SK-MEL-5 (cell line): ENCODE measurements at regions not wholly inside any gene's neighbourhood (a gene's known extent, or its start where the extent isn't known, plus 50 kb on each side); places are given as distances from the start of the nearest gene placed in this dataset.
"Not testable (repeated sequence)": the region's sequence is repeated elsewhere in the genome, so short reads cannot be mapped to it uniquely, and the experiment has no call there.

Source experiments
- DNase-seq: peaks from one replicate; pipeline ENCODE4 v3.0.0-alpha.2; 2016; ENCODE audit warnings: low read depth, low spot score
- in situ Hi-C: cut with HindIII; loops from 2 replicates; pipeline ENCODE4 v1.10.0; 2016; ENCODE audit warnings: low sequenced_read_pairs, high pct_unique_total_duplicates, low pct_unique_long_range_greater_than_20kb

DNA sequence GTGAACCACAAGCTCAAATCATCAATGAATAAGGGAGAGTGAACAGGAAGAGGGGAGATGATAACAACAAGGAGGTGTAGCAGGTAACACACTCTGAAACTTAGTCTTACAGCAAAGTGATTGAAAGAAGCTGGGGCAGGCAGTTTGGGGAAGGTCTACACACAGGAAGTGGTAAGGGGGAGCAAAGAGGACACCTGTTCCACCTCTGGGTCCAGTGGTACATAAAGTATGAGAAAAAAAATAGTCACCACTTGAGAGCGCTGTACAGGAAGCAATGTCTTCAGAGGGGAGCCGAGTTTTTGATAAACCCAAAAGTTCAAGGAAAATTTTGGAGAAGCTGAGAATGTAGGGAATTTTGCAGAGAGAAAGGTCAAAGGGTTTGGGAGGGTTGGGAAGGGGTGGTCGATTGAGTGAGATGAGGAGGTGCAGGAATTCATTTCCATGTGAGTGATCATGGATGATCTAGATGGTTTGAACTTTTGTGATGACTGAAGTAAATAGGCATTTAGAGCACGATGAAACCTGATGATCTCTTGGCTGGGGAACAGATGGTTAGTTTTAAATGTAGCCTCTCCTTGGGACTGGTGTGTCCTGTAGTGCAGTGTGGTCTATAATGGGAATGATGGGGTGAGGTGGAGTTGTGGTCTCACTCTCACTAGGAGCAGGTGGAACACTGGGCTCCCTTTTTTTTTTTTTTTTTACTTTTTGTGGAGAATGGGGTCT is 142.0 kb downstream of the RBMX2 start:
- in situ Hi-C loops: no loop called here
- DNase-seq: no peak

- DNase-seq: no peak
- in situ Hi-C loops: no loop called here
These were observed 144.0 kb downstream of the RBMX2 start for GRCh38 chrX:130545796-130546195.

DNA sequence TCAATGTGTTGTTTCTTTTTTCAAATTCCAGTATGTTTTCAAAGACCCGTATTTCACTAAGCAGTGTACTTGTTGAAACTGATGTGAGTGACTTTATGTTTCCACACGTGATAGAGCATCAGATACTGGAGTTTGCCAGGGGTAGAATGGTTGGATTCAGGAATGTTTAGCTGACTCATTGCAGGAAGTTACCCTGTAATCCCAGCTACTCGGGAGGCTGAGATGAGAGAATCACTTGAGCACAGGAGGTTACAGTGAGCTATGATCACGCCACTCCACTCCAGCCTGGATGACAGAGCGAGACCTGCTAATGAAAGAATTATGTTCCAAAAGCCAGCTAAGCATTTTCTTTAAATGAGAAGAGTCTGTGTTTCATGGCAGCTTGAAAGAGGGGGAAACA is 147.6 kb downstream of the RBMX2 start:
- in situ Hi-C loops: not testable (repeated sequence)
- DNase-seq: peak; percentile 72

DNA sequence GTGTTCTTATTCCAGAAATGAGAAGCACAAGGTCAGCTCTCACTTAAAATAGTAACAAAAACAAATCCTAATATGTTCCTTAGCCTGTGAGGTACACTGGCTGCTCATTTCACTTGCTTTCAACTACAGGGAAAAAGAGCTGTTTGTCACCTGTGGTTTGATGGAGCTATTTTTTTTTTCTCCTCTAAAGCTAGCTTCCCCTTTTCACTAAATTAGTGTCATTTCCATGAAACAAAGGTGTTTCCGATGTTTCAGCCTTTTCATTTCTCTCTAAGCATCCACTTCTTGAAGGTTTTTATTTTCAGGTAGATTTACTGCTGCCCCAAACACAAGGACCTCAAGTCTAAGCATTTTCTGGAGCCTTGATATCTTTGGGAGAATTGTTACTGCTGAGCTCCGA is 148.6 kb downstream of the RBMX2 start:
- in situ Hi-C loops: no loop called here
- DNase-seq: no peak

- in situ Hi-C loops: no loop called here
- no peak for DNase-seq
These were observed 150.8 kb downstream of the RBMX2 start for GRCh38 chrX:130552444-130553073.

DNA sequence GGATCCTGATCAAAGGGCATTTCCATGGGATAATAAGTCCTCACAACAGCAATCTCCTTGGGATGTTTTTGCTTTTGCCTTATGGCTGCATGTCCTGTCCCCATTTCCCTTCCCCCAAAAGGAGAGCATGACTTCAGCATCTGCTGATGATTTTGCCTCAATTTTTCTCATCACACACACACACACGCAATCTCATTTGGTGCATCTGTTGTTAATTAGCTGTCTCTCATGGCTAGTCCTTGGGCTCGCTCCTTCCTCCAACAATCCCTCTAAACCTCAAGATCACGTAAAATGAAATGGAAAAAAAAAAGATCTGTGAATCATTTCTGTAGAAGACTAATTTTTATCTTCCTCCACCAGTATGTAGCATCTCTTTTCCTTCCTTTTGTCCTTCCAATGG is 153.6 kb downstream of the RBMX2 start:
- DNase-seq: no peak
- in situ Hi-C loops: no loop called here

DNA sequence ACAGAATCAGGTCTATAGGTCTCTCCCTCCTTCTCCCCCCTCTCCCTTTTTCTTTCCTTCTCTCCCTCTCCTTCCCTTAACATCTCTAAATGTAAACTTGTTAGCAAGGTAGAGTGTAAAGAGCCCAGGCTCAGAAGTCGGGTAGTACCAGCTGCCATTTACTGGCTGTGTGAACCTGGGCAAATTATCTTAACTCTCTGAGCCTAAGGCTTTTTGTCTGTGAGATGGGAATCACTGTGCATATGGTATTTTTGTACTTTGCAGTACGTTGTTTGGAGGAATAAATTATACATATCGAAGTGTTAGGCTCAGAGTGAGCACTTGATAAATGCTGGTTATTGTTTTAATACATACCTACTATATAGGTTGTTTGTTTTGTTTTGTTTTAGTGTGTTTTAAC is 154.0 kb downstream of the RBMX2 start:
- no peak for DNase-seq

DNA sequence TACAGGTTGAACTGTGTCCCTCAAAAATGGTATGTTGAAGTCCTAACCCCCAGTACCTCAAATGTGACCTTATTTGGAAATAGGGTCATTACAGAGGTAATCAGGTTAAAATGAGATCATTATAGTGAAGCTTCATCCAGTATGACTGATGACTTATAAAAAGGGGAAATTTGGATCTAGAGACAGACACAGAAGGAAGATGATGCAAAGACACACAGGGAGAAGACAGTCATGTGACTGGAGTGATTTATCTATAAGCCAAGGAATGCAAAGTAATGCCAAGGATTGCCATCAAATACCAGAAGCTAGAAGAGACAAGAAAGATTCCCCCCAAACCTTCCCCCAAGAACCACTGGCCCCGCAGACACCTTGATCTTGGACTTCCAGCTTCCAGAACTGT is 155.2 kb downstream of the RBMX2 start:
- DNase-seq: no peak
- in situ Hi-C loops: no loop called here

More for the DNA sequence above, 154.0 kb downstream of the RBMX2 start:
- in situ Hi-C loops: no loop called here

GRCh38 chrX:130560544-130560943 is 158.8 kb downstream of the RBMX2 start:
- in situ Hi-C loops: no loop called here
- DNase-seq: no peak

GRCh38 chrX:130561930-130562329 is 160.1 kb downstream of the RBMX2 start:
- no peak for DNase-seq
- in situ Hi-C loops: no loop called here

- DNase-seq: no peak
- in situ Hi-C loops: no loop called here
These were observed 161.7 kb downstream of the RBMX2 start for GRCh38 chrX:130563476-130563875.

GRCh38 chrX:130566028-130566683 is 164.4 kb downstream of the RBMX2 start:
- in situ Hi-C loops: no loop called here
- DNase-seq: no peak

- DNase-seq, in situ Hi-C loops: not testable (repeated sequence)
These were observed 171.2 kb downstream of the RBMX2 start for GRCh38 chrX:130573030-130573429.
